A673 (cell line): ENCODE measurements at regions not wholly inside any gene's neighbourhood (a gene's known extent, or its start where the extent isn't known, plus 50 kb on each side); places are given as distances from the start of the nearest gene placed in this dataset.

Experiments
- CTCF ChIP-seq: fragments of 300-800, 200-600 bp; sonication (generic); conservative IDR thresholded peaks from 2 replicates; pipeline ENCODE4 v1.5.1; 2017; ENCODE audit warnings: low read depth, mild to moderate bottlenecking, antibody characterized with exemption, low read length, moderate library complexity, mixed read lengths
- EZH2 ChIP-seq: fragments of 200-600 bp; sonication (generic); IDR thresholded peaks from 2 replicates; pipeline ENCODE4 v1.6.1; 2017; ENCODE audit warnings: borderline replicate concordance, low read depth, mild to moderate bottlenecking, mixed read lengths, antibody characterized with exemption, low read length; ENCODE audit not compliant: poor library complexity, severe bottlenecking

- TF ChIP-seq CTCF (no peak), EZH2 (no peak)
Observed at GRCh38 chr16:86070971-86071370, 172.0 kb downstream of the IRF8 start.
